ENCODE measurements at regions not wholly inside any gene's neighbourhood (a gene's known extent, or its start where the extent isn't known, plus 50 kb on each side); places are given as distances from the start of the nearest gene placed in this dataset.

DNA sequence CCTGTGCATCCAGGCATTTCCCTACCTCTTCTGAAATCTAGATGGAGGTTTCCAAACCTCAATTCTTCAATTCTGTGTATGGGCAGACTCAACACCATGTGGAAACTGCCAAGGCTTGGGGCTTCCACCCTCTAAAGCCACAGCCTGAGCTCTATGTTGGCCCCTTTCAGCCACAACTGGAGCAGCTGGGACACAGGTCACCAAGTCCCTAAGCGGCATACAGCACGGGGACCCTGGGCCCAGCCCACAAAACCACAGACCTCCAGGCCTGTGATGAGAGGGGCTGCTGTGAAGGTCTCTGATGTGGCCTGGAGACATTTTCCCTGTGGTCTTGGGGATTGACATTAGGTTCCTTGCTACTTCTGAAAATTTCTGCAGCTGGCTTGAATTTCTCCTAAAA lies 255.4 kb downstream of the TDRD15 start:
- no peak for TF ChIP-seq POLR2A (IDR thresholded peaks at IDR 0.05)
- TF ChIP-seq CTCF (IDR thresholded peaks at IDR 0.05): no peak

All from ovary (tissue), 3 donors.